ENCODE measurements at regions not wholly inside any gene's neighbourhood (a gene's known extent, or its start where the extent isn't known, plus 50 kb on each side); places are given as distances from the start of the nearest gene placed in this dataset.

DNA sequence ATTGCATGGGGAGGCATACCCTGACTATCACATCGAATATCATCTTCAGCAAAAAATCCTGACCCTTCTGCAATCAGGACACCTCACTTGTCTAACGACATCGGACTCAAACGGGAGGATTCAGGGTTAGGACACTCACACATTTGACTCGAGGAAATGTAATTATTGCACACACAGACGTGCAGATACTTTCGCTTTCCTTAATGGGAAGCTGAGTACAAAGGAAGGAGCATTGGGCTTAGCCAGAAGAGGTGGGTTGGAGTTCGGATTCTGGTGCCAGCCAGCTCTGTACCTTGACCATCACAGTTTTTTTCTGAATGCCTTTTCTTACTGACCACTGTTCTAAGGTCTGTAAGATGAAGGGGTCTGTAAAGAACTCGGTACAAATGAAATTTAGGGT lies 260.4 kb downstream of the GALC start:
- DNase-seq (ENCODE audit: low read depth in 2 of 2): no peak

DNA sequence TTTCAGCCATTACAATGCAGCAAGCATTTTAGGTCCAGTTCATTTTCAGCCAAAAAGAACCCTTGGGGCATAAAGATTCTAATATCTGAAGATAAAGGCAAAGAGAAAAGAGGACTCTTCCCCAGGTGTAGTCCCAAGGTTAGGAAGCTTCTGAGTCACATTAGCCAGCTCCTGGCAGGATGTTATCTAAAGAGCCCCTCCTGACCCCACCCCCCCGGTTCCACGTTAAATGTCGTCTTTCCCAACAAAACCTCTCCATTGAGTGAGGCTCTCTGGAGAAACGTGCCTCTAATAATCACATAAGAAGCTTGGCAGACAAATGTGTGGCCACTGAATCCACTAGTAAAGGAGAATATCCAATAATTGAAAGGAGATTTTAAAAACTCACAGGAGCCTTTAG lies 267.7 kb downstream of the GALC start:
- no peak for DNase-seq (ENCODE audit: low read depth in 2 of 2)

DNA sequence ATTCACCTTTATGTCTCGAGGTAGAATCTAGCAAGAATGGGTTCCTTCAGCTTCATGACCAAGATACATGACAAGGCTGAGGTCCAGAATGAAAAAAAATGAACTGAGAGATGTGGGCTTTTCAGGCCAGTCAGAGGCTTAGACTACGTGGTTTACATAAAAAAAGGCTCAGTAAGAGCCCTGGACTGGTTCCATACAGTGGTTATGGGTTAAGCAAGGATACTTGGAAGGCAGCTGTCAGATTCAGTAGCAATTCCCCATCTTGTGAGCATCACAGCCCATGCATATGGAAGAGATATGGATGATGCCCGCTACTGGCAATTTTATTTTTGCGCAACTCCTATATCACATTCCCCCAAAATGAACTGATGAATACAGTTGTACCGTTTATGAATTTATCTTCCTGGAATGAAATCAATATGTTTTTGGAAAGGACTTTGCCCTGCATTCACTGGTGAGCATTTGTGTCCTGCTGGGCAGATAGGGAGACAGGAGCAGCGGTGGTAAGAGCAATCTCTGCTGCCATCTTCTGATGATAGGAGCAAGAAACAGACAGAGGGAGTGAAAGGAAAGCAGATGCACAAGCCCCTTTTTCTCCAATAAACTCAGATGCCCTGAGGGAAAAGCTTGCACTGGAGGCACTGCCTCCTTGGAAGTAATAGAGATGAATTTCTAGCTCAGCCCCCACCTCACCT lies 280.4 kb downstream of the GALC start:
- DNase-seq (ENCODE audit: low read depth in 2 of 2): no peak

DNA sequence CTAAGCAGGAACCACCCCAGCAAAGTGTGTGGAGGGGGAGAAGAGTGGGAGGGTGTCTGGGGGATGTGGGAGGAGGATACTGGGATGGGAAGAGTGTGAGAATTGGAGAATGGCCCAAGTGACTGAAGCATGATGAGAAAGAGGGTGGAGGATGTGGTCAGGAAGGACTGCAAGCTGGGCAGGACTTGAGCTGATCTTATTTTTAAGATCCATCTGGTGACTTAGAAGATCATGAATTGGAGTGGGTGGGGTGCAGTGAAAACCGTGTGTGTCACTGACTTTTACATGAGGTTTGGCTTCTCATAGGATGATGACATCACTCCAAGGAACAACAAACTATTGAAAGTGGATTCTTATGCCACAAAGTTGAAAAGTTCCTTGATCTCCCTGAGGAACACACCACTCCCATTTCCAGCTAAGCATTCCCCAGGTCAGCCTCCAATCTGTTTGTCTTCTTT lies 287.5 kb downstream of the GALC start:
- no peak for DNase-seq (ENCODE audit: low read depth in 2 of 2)

DNA sequence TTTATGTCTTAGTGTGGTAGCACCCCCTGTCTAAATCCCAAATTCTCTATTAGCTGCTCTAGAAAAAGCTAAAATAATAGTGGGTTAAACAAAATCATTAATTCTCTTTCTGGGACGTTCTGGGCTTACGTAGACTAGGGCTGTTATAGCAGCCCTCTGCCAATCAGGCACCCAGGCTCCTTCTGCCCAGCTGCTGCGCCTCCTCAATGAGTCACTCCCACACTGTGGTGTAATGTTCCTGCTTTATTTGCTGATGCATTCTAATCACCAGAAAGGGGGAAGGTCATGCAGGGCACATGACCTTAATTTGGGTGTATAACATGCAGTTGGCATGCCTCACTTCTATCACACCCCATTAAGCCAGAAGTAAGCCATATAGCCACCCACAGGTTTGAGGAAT lies 294.5 kb downstream of the GALC start:
- DNase-seq (ENCODE audit: low read depth in 2 of 2): no peak

DNA sequence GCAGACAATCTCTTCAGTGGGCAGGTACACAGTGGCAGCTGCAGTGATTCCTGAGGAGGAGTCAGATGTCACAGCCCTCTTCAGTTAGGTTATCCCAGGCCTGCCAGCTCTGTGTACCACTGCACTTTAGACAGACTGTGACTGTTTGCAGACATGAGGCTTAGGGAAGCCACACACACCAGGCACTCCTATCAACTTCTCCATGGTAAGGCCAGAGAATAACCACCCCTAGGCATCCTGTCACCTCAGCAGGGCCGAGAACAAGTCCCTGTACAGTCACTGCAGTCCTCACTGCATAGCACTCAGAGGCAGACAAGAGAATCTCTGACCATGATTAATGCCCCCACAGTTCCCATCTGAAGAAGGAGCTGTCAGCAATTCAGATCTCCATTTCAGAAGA lies 296.5 kb downstream of the GALC start:
- DNase-seq (ENCODE audit: low read depth in 2 of 2): no peak

DNA sequence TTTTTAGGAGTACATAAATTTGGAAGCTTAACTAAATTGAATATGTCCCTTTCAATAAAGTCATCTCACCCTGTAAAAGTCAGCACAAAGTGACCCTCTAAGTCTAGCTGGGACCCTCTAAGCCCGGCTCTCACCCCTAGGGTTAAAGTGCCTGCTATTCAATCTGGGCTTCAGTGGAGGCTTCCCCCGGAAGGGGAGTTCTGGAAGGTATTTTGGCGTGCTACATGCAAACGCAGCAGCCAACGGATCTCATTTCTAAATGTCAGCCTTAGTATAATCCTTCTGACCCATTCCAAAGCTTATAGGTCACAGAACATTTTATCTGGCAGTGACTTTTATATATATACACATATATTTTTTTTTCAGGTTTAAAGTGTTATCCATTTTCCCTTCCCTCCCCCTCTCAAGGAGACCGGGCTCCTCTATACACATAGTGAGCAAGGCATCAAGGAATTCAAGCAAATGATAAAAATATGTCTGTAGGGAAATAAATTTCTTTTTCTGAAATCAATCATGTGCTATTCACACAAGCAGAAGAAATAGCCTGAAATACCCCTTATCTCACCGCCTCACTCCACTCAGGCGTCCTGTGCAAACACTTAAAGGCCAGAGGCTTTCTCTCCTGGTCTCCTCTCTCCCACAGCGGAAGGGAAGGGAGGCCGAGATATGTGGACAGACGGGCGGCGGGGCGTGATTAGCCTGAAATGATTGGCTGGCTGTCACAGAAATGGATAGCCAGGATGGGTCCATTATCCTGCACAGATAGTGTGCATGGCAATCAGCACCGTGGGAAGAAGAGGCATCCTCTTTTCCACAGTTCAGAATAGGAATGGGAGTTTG lies 301.7 kb downstream of the GALC start:
- DNase-seq (ENCODE audit: low read depth in 2 of 2): no peak

DNA sequence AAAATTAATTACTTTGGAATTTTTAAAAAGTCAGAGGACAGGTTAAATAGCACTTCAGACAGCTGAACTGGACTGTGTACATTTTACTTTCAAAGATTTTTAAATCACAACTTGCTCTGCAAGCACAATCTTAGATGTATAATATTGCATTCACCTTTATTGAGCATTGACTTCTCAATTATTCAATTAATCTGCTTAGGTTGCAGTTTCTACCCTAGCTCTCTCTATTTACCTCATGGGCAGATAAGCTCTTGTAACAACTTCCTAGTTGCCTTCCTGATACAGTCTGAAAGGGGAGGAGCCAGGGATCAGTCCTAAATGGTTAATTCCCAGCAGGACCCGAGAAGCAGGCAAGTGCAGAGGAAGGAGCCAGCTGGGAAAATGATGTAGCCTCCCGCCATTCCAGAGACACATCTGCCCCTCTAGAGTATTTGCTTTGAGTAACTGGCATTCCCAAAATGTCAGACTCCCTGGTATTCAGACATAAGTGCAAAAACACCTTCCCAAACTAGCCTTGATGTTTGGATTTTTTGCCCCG lies 302.8 kb downstream of the GALC start:
- no peak for DNase-seq (ENCODE audit: low read depth in 2 of 2)

DNA sequence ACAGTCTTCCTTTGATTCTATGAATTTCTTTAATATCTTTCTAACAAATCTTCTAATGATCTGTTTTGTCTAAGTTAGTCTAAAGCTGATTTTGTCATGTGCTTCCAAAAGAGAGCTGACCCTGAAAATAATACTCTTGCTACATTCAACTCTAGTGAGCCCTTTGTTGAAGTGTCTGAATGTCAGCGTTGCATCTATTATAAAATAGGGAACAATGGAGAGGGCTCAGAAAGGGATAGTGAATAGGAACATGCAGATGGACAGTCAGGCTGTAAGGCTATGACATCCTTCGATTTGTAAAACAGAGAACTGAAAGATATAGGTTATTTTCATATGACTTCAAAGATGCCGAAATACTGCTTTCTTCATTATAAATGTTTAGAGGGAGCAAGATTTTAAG lies 304.5 kb downstream of the GALC start:
- DNase-seq (ENCODE audit: low read depth in 2 of 2): no peak

DNA sequence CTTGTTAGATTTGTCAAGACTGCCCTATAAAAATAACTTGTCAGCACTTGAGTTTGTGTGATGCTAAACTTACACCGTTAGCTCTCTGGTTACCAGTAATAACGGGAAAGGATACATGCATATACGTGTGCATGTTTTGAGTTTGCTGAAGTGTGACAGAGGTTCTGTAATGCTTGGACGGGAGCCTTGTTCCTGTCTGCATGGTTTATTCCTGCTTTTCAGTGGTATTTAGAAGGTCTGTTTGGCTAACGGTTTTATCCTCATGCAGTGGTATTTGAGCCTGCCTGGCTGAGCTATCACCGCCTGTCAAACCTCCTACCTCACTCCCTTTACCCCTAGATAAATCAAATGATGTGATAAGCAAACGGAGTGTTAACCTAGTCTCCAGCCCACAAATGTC lies 305.6 kb downstream of the GALC start:
- no peak for DNase-seq (ENCODE audit: low read depth in 2 of 2)

DNA sequence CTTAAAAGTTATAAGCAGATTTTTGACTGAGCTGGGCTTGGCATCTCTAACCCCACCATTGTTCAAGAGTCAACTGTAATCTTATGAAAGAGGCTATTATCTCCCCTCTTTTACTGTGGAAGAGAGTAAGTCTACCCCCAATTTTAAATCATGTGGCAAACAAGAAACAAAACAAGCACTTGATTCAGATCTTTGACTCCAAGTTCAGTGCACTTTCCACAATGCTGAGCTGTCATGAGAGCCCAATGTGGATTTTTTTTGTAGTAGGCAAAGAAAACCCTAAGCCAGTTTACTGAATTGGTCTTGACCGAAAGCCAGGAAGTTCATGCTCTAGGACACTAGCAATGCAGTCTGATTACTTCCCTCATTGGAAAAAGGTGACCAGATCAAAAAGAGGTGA lies 306.2 kb downstream of the GALC start:
- no peak for DNase-seq (ENCODE audit: low read depth in 2 of 2)

DNA sequence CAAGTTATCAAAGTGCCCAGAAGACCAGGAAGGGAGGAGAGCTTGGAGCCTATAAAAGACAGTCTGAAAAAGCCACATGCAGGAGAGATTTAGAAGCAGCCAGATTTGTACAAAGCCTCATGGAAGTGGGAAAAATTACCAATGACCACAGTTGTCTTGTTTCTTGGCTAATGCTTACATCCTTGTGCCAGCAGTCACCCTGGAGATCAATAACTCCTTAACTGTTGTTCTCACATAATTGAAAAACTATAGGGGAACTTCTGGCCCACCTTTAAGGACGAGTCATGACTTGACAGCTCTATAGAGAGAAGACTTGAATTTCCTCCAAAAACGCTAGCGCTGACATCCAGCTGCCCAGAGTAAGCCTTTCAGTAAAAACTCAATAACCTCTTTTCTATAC lies 313.1 kb downstream of the GALC start:
- no peak for DNase-seq (ENCODE audit: low read depth in 2 of 2)

DNA sequence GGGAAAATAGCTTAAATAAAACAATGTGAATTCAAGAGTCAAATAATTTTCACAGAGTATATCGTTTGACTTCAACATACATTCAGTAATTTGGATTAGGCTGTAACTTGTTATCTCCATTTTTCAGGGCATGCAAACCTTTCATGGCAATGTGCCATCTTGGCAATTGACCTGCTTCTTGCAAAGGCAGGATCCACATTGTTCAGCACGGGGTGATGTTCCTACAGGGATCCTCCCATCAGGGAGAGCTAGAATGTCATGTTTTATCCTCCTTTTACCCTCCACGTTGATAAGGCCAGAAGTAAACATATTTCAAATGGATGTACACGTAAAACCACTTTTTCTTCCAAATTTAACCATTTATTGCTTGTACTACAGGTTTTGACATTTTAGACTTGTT lies 314.4 kb downstream of the GALC start:
- no peak for DNase-seq (ENCODE audit: low read depth in 2 of 2)

DNA sequence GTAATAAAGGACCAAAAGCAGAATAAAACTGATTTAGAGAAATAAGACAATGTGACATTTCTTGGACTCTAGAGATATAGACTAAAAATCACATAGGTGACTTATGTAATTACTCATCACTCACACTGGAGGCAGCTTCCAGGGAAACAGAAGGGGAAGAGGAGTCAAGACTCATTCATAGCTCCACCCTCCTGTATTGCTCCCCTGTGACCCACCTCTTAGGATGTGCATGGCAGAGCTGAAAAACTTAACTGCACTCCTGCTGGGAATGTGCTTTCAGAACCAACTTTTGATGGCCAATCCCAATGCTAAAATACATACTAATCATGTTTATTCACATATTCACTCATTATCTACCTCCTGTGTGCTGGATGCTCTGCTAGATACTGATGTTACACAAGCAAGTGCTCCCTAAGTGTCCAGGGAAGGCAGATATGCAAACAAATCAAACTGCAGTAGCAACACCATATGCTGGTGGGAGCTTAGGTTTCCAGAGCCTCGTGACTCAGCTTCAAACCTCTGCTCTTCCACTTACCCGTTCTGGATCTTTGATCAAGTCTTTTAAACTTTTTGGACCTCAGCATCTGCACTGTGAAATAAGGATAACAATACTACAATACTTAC lies 316.1 kb downstream of the GALC start:
- DNase-seq (ENCODE audit: low read depth in 2 of 2): no peak

DNA sequence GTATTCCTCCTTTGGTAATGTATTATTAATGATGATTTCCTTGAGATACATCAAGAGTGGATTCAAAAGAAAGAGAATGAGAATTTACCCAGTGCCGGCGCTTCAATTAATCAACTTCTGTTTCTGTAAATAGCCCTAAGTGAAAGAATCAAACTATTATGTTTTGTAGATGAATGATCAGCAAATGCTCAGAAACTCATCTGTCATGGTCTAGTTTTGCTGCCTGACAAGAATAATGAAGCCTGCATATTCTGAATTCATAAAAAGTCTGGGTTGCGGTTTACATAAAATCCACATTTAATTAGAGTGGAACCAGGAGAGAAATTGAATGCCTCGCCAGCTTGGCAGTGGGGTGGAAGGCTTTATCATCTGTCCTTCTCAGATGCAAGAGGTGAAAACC lies 325.3 kb downstream of the GALC start:
- no peak for DNase-seq (ENCODE audit: low read depth in 2 of 2)

DNA sequence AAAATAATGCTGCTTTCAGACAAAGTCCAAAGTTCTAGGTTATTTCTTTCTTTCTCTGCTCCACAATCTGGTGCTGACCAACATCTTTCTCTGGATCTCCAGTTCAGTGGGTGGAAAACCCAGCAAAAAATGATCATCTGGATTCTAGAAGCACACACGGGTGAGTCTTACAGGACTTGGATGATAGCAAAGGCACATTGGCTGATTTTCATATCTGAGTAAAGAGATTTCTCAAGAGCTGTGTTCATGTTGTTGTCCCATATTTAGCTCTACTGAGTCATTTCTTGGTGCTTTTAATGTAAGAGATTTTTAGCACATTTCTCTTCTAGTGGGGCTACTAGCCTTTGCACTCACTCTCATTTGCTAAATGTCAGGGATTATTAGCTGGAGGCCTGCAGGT lies 336.7 kb downstream of the GALC start:
- no peak for DNase-seq (ENCODE audit: low read depth in 2 of 2)

DNA sequence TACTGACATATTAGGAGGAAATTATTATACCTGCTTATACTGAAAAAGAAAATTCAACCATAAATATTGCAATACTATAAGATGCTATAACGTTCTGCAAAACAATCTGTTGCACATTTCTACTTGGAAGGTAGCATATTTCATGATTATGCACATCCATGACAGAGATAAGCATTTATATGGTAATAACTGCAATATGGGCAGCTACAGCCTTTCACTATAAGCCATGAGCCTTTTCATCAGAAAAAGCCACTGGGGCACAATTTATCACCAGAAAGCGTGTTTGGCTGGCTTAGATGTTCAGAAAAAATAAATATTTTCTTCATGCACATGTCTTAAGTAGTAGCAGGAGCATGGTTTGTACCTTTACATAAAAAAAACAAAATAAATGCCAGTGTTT lies 340.7 kb downstream of the GALC start:
- DNase-seq (ENCODE audit: low read depth in 2 of 2): no peak

DNA sequence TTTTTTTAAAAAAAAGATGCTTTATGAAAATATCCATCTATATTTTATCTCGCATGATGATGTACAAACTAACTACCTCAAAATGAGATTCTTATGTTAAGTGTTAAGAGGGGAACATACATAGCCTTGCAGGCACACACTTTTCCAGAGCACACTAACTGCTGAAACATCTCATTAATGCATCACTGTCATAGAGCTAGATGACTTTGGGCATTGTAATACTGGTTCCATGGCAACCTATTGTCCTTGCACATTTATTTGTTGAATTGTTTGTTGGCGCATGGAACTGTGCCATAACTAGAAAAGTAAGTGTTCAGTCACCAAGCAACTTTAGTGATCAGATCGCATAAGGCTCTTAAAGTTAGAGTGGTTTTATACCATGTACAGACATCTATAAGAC lies 348.3 kb downstream of the GALC start:
- no peak for DNase-seq (ENCODE audit: low read depth in 2 of 2)

DNA sequence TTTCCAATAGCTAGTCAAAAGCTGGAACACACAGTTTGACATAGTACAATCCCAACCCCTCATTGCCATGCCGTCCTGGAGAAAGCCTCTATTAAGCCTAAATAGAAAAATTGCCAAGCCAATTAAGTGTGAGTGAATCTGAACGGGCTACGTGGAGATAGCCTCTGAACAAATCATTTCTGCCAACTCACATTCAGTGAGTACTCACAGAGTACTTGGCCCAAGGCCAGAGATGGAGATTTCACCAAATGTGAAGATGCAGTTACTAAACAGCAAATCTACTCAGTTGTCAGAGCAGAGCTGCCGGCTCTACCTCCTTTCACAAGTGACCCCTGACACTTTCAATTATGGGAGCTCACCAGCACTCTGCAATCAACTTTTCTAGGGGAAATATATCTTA lies 350.0 kb downstream of the GALC start:
- DNase-seq (ENCODE audit: low read depth in 2 of 2): no peak

DNA sequence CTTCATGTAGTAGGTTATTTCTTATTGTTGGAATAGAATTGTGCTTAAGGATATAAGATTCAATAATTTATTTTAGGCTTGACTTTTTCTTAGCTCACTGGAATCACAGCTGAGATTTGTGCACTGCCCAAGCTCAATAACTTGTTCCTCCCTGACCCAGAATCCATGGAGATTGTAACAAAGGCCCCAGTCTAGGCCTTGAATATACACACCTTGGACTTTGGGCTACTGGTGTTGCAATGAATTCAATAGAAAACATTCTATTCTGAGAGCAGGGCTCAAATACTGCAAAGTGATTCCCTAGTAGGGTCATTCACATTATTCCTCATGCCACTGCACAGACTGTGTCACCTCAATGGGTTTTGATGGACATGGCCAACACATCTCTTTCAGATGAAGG lies 352.4 kb downstream of the GALC start:
- no peak for DNase-seq (ENCODE audit: low read depth in 2 of 2)

DNA sequence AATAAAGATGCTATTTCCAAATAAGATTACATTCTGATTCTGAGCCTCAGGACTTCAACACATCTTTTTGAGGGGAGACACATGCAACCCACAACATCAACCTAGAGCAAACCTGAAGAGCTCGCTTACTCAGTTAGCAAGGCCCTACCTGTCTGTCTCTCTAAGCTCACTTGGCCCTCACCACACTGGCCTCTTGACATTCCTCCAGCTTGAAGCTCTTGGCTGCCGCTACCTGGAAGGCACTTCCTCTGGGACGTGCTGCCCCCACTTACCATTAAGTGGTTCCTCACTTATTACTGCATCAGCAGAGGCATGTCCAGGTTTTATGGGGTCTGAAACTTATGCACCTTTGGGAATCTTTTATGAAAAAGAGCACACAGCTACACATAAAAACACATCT lies 354.8 kb downstream of the GALC start:
- DNase-seq (ENCODE audit: low read depth in 2 of 2): no peak

DNA sequence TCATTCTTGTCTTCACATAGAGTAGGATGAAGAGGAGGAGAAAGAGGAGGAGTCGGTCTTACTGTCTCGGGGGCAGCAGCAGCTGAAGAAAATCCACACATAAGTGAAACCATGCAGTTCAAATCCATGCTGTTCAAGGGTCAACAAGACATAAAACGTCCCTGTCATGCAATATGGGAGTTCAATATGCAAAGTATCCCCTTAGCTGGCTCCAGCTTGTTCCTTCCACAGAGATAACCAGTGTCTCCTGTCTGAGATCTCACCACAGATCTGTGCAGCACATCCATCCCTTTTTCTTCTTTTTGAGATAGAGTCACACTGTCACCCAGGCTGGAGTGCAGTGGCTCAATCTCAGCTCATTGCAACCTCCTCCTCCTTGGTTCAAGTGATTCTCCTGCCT lies 357.5 kb downstream of the GALC start:
- DNase-seq (ENCODE audit: low read depth in 2 of 2): no peak

DNA sequence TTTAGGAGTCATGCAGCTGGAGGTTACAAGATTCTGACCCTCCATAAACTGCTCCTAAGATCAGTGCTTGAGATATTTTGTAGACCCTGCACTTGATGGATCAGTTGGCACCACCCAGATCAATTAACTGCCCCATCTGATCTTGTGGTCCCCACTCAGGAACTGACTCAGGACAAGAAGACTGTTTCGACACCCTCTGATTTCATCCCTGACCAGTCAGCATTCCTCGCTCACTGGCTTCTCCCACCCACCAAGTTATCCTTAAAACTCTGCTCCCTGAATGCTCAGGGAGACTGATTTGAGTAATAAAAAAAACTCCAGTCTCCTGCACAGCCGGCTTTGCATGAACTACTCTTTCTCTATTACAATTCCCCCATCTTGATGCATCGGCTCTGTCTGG lies 360.2 kb downstream of the GALC start:
- DNase-seq (ENCODE audit: low read depth in 2 of 2): no peak
